DLD1 (cell line): ENCODE measurements at regions not wholly inside any gene's neighbourhood (a gene's known extent, or its start where the extent isn't known, plus 50 kb on each side); places are given as distances from the start of the nearest gene placed in this dataset.

Experiments used
- in situ Hi-C: cut with HindIII; loops from 2 replicates; pipeline ENCODE4 v1.10.0; 2017; ENCODE audit warnings: low sequenced_read_pairs

DNA sequence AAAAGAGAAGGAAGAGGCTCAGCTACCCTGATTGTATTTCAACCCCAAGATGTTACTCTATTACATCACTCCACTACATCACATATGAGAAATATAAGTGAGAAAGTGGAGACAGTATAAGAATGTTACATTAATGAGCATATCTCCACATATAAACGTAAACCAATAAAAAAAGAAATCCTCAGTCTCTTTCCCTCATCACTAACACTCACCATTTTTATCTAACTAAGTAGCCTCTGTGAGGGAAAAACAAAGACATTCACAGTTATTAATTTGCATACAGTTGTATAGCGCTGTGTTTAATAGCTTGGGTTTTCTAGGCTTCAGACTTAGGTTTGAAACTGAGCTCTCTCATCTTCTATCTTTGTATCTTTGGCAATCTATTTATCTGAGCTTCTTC, 489.1 kb upstream of the LRRTM4 start:
- in situ Hi-C loops = no loop called here

DNA sequence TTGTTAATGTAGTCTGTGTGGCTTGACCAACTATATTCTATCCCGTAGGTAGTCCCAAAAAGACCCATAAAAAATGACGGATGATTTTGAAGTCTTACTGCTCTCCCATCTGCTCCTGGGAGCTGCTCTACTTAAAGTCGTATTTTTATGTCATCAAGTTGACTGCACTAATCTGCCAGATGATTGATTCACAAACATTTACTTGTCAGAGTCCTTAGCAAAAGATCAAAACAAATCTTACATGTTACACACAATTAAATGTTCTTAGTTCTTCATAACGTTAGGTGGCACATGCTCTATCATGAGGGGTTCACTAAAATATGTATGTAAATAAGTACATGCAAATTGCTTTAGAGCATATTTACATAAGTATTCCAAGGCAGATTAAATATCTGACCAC, 498.3 kb upstream of the LRRTM4 start:
- in situ Hi-C loops = no loop called here

DNA sequence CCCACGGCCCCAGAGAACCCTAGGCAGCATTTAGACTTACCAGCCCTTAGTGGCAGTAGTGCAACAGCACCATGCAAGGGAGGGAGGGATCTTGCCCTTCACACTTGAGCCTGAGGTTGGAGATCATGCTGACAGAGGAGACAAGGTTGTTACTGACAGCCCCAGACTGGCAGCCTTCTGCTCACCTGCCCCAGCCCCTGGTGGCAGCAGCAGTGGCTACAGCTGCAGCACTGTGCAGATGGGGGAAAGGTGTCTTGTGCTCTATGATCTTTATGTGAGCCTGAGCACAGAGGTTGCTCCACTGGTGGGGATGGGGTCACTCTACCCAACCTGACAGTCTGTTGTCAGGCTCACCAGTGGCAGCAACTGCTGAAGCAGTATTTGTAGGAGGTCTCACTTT, 501.2 kb upstream of the LRRTM4 start:
- in situ Hi-C loops = no loop called here

GRCh38 chr2:78024996-78025395, 502.8 kb upstream of the LRRTM4 start:
- in situ Hi-C loops = no loop called here

GRCh38 chr2:78029392-78029995, 507.3 kb upstream of the LRRTM4 start:
- in situ Hi-C loops = no loop called here

GRCh38 chr2:78034706-78035105, 512.5 kb upstream of the LRRTM4 start:
- in situ Hi-C loops = no loop called here

DNA sequence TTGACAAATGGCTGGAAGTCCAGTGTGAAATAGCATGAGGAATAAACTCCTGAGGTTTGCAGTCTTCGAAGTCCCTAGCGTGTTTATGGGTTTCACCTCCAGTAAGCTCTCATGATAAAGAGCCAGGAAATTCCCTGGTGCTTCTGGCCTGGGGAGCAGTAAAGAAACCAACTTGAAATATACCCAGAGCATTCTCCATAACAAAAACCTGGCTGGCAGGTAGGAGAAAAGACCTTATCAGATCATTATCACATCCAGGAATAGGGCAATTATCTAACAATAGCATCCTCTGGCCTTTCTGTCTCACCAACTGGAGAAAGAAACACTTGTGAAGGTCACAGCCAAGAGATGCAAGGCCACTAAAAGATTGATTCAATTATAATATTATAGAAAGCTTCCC, 513.6 kb upstream of the LRRTM4 start:
- in situ Hi-C loops = no loop called here

GRCh38 chr2:78051480-78051879, 529.3 kb upstream of the LRRTM4 start:
- in situ Hi-C loops = no loop called here

DNA sequence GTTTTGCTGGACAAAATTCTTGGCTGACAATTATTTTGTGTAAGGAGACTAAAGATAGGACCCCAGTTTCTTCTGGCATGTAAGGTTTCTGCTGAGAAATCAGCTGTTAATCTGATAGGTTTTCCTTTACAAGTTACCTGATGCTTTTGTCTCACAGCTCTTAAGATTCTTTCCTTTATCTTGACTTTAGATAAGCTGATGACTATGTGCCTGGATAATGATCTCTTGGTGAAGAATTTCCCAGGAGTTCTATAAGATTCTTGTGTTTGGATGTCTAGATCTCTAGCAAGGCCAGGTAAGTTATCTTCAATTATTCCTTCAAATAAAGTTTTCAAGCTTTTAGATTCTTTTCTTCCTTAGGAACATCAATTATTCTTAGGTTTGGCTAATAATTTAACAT, 534.8 kb upstream of the LRRTM4 start:
- in situ Hi-C loops = no loop called here

DNA sequence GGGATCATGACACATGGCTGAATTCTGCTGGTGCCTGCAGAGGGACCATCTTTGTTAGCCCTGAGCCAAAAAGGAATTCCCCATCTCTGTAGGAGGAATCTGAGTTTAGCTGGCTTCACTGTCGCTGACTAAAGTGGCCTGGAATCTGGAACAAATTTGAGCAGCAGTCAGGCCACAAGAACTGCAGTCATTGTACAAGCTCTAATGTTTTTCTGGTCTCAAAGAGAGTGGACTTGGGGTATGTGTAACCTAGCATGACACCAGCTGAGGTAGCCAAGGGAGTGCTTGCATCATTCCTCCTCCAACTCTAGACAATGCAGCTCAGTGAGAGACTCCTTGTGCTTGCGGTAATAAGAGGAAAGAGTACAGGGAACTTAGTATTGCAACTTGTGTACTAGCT, 539.1 kb upstream of the LRRTM4 start:
- in situ Hi-C loops = no loop called here

- in situ Hi-C loops = no loop called here
Observed at GRCh38 chr2:78061732-78062131, 539.6 kb upstream of the LRRTM4 start.

DNA sequence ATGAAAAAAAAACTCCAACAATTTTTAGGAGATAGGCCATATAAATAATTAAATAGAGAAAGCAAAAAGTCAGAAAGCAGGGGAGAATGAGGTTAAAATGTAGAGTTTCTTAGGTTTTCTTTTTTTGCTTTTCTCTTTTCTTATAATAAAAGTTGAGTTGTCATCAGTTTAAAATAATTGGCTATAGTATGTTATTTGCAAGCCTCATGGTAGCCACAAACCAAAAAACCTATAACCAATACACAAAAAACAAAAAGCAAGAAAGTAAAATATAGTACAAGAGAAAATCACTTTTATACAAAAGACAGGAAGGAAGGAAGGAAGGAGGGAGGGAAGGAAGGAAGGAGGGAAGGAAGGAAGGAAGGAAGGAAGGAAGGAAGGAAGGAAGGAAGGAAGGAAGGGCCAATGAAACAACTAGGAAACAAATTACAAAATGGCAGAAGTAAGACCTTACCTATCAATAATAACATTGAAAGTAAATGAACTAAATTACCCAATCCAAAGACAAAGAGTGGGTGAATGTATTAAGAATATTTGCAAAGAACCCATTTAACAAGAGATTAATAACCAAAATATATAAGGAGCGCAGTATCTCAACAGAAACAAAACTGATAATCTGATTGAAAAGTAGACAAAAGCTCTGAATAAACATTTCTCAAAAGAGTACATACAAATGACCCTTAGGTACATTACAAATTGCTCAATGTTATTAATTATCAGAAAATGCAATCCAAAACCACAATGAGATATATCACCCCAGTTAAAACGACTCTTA, 541.3 kb upstream of the LRRTM4 start:
- in situ Hi-C loops = no loop called here

DNA sequence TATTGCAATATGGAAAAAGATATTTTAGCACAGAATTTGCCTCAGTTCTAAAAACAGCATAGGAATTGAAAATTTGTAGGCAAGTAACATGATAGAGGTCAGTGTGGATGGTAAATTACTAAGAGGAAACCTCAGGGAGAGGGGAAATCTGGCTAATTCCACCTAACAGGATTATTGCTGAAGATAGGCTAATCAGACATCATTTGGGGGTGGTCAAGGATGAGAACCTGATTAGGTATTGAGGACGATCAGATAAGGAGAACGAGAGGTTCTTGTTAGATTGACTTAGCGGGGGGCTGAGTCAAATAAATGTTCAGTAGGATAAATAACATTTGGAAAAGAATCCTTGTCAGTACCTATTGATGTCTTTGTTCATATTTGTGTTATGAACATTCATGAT, 543.2 kb upstream of the LRRTM4 start:
- in situ Hi-C loops = no loop called here

DNA sequence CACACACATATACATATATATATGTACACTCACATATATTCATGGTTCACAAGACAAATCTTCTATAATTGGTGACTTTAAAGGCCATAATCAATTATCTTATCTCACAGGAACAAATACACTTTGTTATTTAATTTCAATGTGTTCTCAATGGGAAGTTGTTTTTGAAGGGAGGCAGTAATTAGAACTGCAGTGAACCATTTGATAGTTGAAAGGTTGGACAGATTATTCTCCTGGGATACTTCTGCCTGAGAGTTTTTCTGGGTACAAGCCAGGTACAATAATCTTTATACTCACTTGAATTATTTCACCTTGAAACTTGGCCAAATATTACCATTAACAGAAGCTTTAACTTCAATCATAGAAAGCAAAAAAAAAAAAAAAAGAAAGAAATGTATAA, 546.6 kb upstream of the LRRTM4 start:
- in situ Hi-C loops = no loop called here

DNA sequence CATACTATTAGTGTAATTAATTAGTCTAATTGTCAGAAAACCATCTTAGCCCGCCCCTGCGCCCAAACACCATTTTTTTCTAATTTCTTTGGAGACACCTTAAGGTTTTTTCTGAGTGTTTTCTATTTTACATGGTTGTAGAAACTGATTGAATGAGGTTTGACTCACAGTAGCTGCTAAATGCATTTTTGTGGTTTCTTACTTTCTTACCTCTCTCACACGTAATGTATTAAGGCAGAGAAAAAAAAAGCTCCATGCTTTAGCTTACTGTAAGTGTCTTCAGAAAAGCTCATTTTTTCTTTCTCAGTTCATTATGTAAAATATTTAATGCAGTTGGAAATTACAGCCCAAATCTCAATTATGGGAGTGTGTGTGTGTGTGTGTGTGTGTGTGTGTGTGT, 548.5 kb upstream of the LRRTM4 start:
- in situ Hi-C loops = no loop called here

DNA sequence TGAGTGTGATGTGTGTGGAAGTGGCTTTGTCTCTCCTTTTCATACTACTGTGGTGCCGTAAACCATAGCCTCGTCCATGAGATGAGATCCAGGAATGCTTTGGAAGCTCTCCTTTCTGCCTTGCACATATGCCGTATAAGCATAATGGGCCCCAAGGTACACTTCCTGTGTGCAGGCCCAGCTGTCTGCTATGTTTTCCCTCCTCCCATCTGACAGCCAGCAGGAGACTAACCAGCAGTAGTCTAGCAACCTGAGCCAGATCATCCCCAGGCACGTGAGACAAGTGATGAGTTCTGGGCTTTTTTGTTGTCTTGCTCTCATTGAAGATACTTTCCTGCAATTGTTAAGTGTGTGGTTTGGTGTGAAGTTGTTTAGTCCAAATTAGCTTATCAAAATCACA, 555.5 kb upstream of the LRRTM4 start:
- in situ Hi-C loops = no loop called here

GRCh38 chr2:78082555-78082954, 560.4 kb upstream of the LRRTM4 start:
- in situ Hi-C loops = no loop called here

- in situ Hi-C loops = no loop called here
Observed at GRCh38 chr2:78093436-78093835, 571.3 kb upstream of the LRRTM4 start.

- in situ Hi-C loops = no loop called here
Observed at GRCh38 chr2:78109272-78109671, 587.1 kb upstream of the LRRTM4 start.

DNA sequence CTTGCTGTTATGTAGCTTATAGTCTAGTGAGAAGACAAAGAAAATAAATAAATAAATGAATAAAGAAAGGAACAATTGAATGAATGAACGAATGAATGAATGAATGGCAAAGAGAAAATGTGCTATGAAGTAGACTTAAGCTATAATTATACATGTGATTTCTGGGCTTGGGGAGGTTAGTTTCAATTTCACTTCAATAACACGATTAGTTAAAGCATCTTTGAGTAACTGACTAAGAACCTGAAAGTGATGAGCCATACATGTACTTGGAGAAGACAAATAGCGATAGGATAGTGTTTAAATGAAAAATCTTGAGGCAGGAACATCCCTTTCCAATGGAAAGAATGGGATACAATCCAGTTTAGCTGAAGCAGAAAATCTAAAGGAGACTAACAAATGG, 593.1 kb upstream of the LRRTM4 start:
- in situ Hi-C loops = no loop called here

DNA sequence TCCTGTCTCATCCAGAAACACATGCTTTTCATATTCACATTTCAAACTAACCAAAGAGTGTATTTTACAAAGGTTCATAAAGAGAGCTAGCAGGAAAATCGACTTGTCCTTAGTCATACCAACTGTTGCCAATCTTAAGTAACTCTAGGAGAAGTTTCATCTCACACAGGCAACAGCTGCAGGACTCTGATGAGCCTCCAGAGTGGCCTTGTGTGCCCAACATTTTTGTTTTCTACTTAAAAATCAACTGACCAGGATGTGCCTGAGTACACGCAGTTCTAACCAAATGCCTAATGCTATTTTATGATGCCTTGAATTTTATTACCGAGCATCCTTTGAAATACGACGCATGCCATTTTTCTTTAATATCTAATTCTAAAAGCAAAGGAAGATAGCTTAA, 595.9 kb upstream of the LRRTM4 start:
- in situ Hi-C loops = no loop called here

GRCh38 chr2:78120275-78120674, 598.1 kb upstream of the LRRTM4 start:
- in situ Hi-C loops = no loop called here

- in situ Hi-C loops = no loop called here
Observed at GRCh38 chr2:78125042-78125441, 602.9 kb upstream of the LRRTM4 start.
